ENCODE measurements at regions not wholly inside any gene's neighbourhood (a gene's known extent, or its start where the extent isn't known, plus 50 kb on each side); places are given as distances from the start of the nearest gene placed in this dataset.

- no peak for DNase-seq (ENCODE audit: low read depth, low spot score)
- RAD21 ChIA-PET (ENCODE audit: unreplicated experiment), result interaction anchor here (0.6 kb wide), 1 partner anchor 106 kb away, joined by 4 read pairs; no protein-coding TSS in a partner anchor
- TF ChIP-seq POU2F2 (IDR thresholded peaks at IDR 0.05; ENCODE audit: borderline replicate concordance, low read depth, low read length) (no peak), JUND (IDR thresholded peaks at IDR 0.05; ENCODE audit: low read depth, low read length) (no peak), HDAC6 (IDR thresholded peaks at IDR 0.05; ENCODE audit: unreplicated experiment) (no peak), PKNOX1 (IDR thresholded peaks at IDR 0.05) (no peak), HSF1 (IDR thresholded peaks at IDR 0.05; ENCODE audit: low read depth, low read length) (no peak), BCLAF1 (IDR thresholded peaks at IDR 0.05) (no peak), MYB (IDR thresholded peaks at IDR 0.05; ENCODE audit: borderline replicate concordance, low read depth, low read length) (no peak), MYC (IDR thresholded peaks at IDR 0.05; ENCODE audit: insufficient read depth, insufficient read length, insufficient replicate concordance, low read length, severe bottlenecking) (no peak), PAX5 (IDR thresholded peaks at IDR 0.05; ENCODE audit: borderline replicate concordance, low read depth, low read length) (no peak), IRF4 (IDR thresholded peaks at IDR 0.05; ENCODE audit: low read depth, low read length) (no peak), NFYB (IDR thresholded peaks at IDR 0.05; ENCODE audit: insufficient read depth, low read depth, low read length) (no peak), RELB (IDR thresholded peaks at IDR 0.05; ENCODE audit: low read depth) (no peak), CREB1 (IDR thresholded peaks at IDR 0.05; ENCODE audit: low read depth) (no peak), TCF12 (IDR thresholded peaks at IDR 0.05; ENCODE audit: low read depth, low read length) (no peak), NKRF (conservative IDR thresholded peaks at IDR 0.05) (no peak)
Measured at GRCh38 chr10:21437770-21438382, 87.6 kb downstream of the SKIDA1 start.

More at GRCh38 chr10:21437770-21438382, 87.6 kb downstream of the SKIDA1 start:
- FAIRE-seq (peak; percentile 7), ATAC-seq (no peak)
- BruUV-seq (replicated peaks), result no TSS peak
- Histone ChIP-seq H3K9ac (ENCODE audit: control insufficient read depth, insufficient read depth, low read length) (no peak overlapping the region), H3K4me1 (ENCODE audit: control insufficient read depth, insufficient read depth, low read length) (no peaks in the 10 kb centered on the region), H3K36me3 (ENCODE audit: control insufficient read depth in 2 of 2, insufficient read depth in 2 of 2, low read length in 1 of 2) (no peaks in the 10 kb centered on the region), H4K20me1 (ENCODE audit: control insufficient read depth, insufficient read depth) (no peaks in the 10 kb centered on the region), H3K9me3 (replicated peaks; ENCODE audit: control insufficient read depth, insufficient read depth, low read length) (no peaks in the 10 kb centered on the region), H2AFZ (ENCODE audit: control insufficient read depth, low read depth, low read length) (no peak overlapping the region), H3K27ac (ENCODE audit: control insufficient read depth, insufficient read depth) (no peak overlapping the region), H3K27me3 (replicated peaks in 1 of 2; ENCODE audit: control insufficient read depth in 2 of 2, insufficient read depth in 2 of 2, low read length in 1 of 2) (no peaks in the 10 kb centered on the region), H3K79me2 (ENCODE audit: control insufficient read depth, insufficient read depth, low read length) (no peaks in the 10 kb centered on the region), H3K4me2 (ENCODE audit: control insufficient read depth, insufficient read depth) (no peak overlapping the region), H3K4me3 (no peak overlapping the region)
- in situ Hi-C loops (cut with MboI) (no loop called here), intact Hi-C loops (cut with micrococcal nuclease; ENCODE audit: unreplicated experiment) (no loop called here)
- CTCF ChIA-PET, result no interaction called here
- POLR2A ChIA-PET, result no interaction called here
- SMC1A ChIA-PET (ENCODE audit: uncharacterized antibody, unreplicated experiment), result no interaction called here
- 30% methylated on average over 8 of the region's 8 CpGs for WGBS (ENCODE audit: insufficient coverage, insufficient replicate concordance, low lambda C conversion rate, missing lambda C conversion rate)
